ENCODE measurements at regions not wholly inside any gene's neighbourhood (a gene's known extent, or its start where the extent isn't known, plus 50 kb on each side); places are given as distances from the start of the nearest gene placed in this dataset.

GRCh38 chr20:12030470-12030869 is 112.8 kb downstream of the BTBD3 start:
- H3K4me1 ChIP-seq = no peaks in the 10 kb centered on the region
- no peaks in the 10 kb centered on the region for H3K36me3 ChIP-seq
- no peak for TF ChIP-seq POLR2A (IDR thresholded peaks at IDR 0.05)
- no peak for TF ChIP-seq CTCF (IDR thresholded peaks at IDR 0.05 in 4 of 5, conservative IDR thresholded peaks at IDR 0.05 in 1 of 5)
- no peak overlapping the region for H3K4me3 ChIP-seq
- H3K27ac ChIP-seq = no peak overlapping the region
- in situ Hi-C loops (cut with MboI; ENCODE audit: low sequenced_read_pairs in 4 of 4) = no loop called here
- intact Hi-C loops (cut with DNase I; ENCODE audit: low total_unique reads) = no loop called here
- ATAC-seq (no peak), DNase-seq (no peak)
- H3K9me3 ChIP-seq = no peaks in the 10 kb centered on the region
- no peaks in the 10 kb centered on the region for H3K27me3 ChIP-seq

GRCh38 chr20:12036142-12036541 is 118.4 kb downstream of the BTBD3 start:
- H3K27me3 ChIP-seq = no peaks in the 10 kb centered on the region
- in situ Hi-C loops (cut with MboI; ENCODE audit: low sequenced_read_pairs in 4 of 4) = no loop called here
- no peak overlapping the region for H3K4me3 ChIP-seq
- H3K9me3 ChIP-seq = no peaks in the 10 kb centered on the region
- H3K27ac ChIP-seq = no peak overlapping the region
- no peak for DNase-seq
- no peaks in the 10 kb centered on the region for H3K4me1 ChIP-seq
- TF ChIP-seq POLR2A (IDR thresholded peaks at IDR 0.05) (no peak), CTCF (IDR thresholded peaks at IDR 0.05 in 4 of 5, conservative IDR thresholded peaks at IDR 0.05 in 1 of 5) (no peak)
- intact Hi-C loops (cut with DNase I; ENCODE audit: low total_unique reads) = no loop called here
- H3K36me3 ChIP-seq = no peaks in the 10 kb centered on the region
- ATAC-seq = no peak

GRCh38 chr20:12037521-12037920 is 119.8 kb downstream of the BTBD3 start:
- Histone ChIP-seq H3K27ac (no peak overlapping the region), H3K4me3 (no peak overlapping the region), H3K4me1 (no peaks in the 10 kb centered on the region), H3K27me3 (no peaks in the 10 kb centered on the region), H3K36me3 (no peaks in the 10 kb centered on the region), H3K9me3 (no peaks in the 10 kb centered on the region)
- no peak for TF ChIP-seq CTCF (IDR thresholded peaks at IDR 0.05 in 4 of 5, conservative IDR thresholded peaks at IDR 0.05 in 1 of 5)
- no peak for TF ChIP-seq POLR2A (IDR thresholded peaks at IDR 0.05)
- in situ Hi-C loops (cut with MboI; ENCODE audit: low sequenced_read_pairs in 4 of 4) (no loop called here), intact Hi-C loops (cut with DNase I; ENCODE audit: low total_unique reads) (no loop called here)
- no peak for DNase-seq
- no peak for ATAC-seq

GRCh38 chr20:12040261-12040660 is 122.6 kb downstream of the BTBD3 start:
- Histone ChIP-seq H3K4me1 (no peaks in the 10 kb centered on the region), H3K4me3 (no peak overlapping the region), H3K27ac (no peak overlapping the region), H3K9me3 (no peaks in the 10 kb centered on the region), H3K27me3 (no peaks in the 10 kb centered on the region), H3K36me3 (no peaks in the 10 kb centered on the region)
- TF ChIP-seq POLR2A (IDR thresholded peaks at IDR 0.05) (no peak), CTCF (IDR thresholded peaks at IDR 0.05 in 4 of 5, conservative IDR thresholded peaks at IDR 0.05 in 1 of 5) (no peak)
- intact Hi-C loops (cut with DNase I; ENCODE audit: low total_unique reads) (no loop called here), in situ Hi-C loops (cut with MboI; ENCODE audit: low sequenced_read_pairs in 4 of 4) (no loop called here)
- DNase-seq (no peak), ATAC-seq (no peak)

GRCh38 chr20:12044969-12045368 is 127.3 kb downstream of the BTBD3 start:
- ATAC-seq = no peak
- H3K9me3 ChIP-seq = no peaks in the 10 kb centered on the region
- TF ChIP-seq CTCF (IDR thresholded peaks at IDR 0.05 in 4 of 5, conservative IDR thresholded peaks at IDR 0.05 in 1 of 5) = no peak
- TF ChIP-seq POLR2A (IDR thresholded peaks at IDR 0.05) = no peak
- H3K4me1 ChIP-seq = no peaks in the 10 kb centered on the region
- H3K27me3 ChIP-seq = no peaks in the 10 kb centered on the region
- intact Hi-C loops (cut with DNase I; ENCODE audit: low total_unique reads) = no loop called here
- H3K27ac ChIP-seq = no peak overlapping the region
- no peaks in the 10 kb centered on the region for H3K36me3 ChIP-seq
- in situ Hi-C loops (cut with MboI; ENCODE audit: low sequenced_read_pairs in 4 of 4) = no loop called here
- no peak for DNase-seq
- no peak overlapping the region for H3K4me3 ChIP-seq
